ENCODE measurements at regions not wholly inside any gene's neighbourhood (a gene's known extent, or its start where the extent isn't known, plus 50 kb on each side); places are given as distances from the start of the nearest gene placed in this dataset.

GRCh38 chr3:174667386-174667785 is 191.7 kb upstream of the NAALADL2 start:
- TF ChIP-seq CTCF (conservative IDR thresholded peaks at IDR 0.05; ENCODE audit: low read length) (no peak), EZH2phosphoT487 (IDR thresholded peaks at IDR 0.05; ENCODE audit: borderline replicate concordance, low read depth, low read length) (no peak)
